ENCODE measurements at regions not wholly inside any gene's neighbourhood (a gene's known extent, or its start where the extent isn't known, plus 50 kb on each side); places are given as distances from the start of the nearest gene placed in this dataset.
A peak's percentile ranks its signal among the peaks of the same experiment; 100 is the strongest.

GRCh38 chr11:25924586-25924985 lies 407.3 kb upstream of the ANO3 start:
- H3K4me1 ChIP-seq (ENCODE audit: control insufficient read depth in 1 of 2, insufficient read depth in 2 of 2, low read length in 2 of 2), result no peaks in the 10 kb centered on the region
- ATAC-seq (ENCODE audit: low FRiP score) (no peak), DNase-seq (no peak)
- H3K27ac ChIP-seq (ENCODE audit: low read depth in 1 of 2, low read length in 2 of 2), result no peak overlapping the region
- WGBS, 2 donors, result 84 to 87% methylated on average over 4 of the region's 4 CpGs
- no peaks in the 10 kb centered on the region for H3K27me3 ChIP-seq (ENCODE audit: control insufficient read depth in 1 of 2, insufficient read depth in 2 of 2, low read length in 1 of 2)
- intact Hi-C loops (cut with DNase I), result no loop called here
- no peak overlapping the region for H3K4me3 ChIP-seq (ENCODE audit: low read length in 2 of 2)
- H3K36me3 ChIP-seq (ENCODE audit: control insufficient read depth in 1 of 2, insufficient read depth in 2 of 2, low read length in 1 of 2), result no peaks in the 10 kb centered on the region
- H3K9me3 ChIP-seq (ENCODE audit: control insufficient read depth, low read length), result no peaks in the 10 kb centered on the region

GRCh38 chr11:25925359-25925758 lies 406.6 kb upstream of the ANO3 start:
- intact Hi-C loops (cut with DNase I), result no loop called here
- DNase-seq (no peak), ATAC-seq (ENCODE audit: low FRiP score) (no peak)
- no peak overlapping the region for H3K4me3 ChIP-seq (ENCODE audit: low read length in 2 of 2)
- no peaks in the 10 kb centered on the region for H3K9me3 ChIP-seq (ENCODE audit: control insufficient read depth, low read length)
- H3K36me3 ChIP-seq (ENCODE audit: control insufficient read depth in 1 of 2, insufficient read depth in 2 of 2, low read length in 1 of 2), result no peaks in the 10 kb centered on the region
- H3K4me1 ChIP-seq (ENCODE audit: control insufficient read depth in 1 of 2, insufficient read depth in 2 of 2, low read length in 2 of 2), result no peaks in the 10 kb centered on the region
- H3K27me3 ChIP-seq (ENCODE audit: control insufficient read depth in 1 of 2, insufficient read depth in 2 of 2, low read length in 1 of 2), result no peaks in the 10 kb centered on the region
- H3K27ac ChIP-seq (ENCODE audit: low read depth in 1 of 2, low read length in 2 of 2), result no peak overlapping the region
- 94 to 99% methylated on average over 2 of the region's 2 CpGs for WGBS, 2 donors

- intact Hi-C loops (cut with DNase I), result no loop called here
- no peaks in the 10 kb centered on the region for H3K36me3 ChIP-seq (ENCODE audit: control insufficient read depth in 1 of 2, insufficient read depth in 2 of 2, low read length in 1 of 2)
- no peaks in the 10 kb centered on the region for H3K27me3 ChIP-seq (ENCODE audit: control insufficient read depth in 1 of 2, insufficient read depth in 2 of 2, low read length in 1 of 2)
- ATAC-seq (ENCODE audit: low FRiP score) (no peak), DNase-seq (no peak)
- no peaks in the 10 kb centered on the region for H3K4me1 ChIP-seq (ENCODE audit: control insufficient read depth in 1 of 2, insufficient read depth in 2 of 2, low read length in 2 of 2)
- H3K9me3 ChIP-seq (ENCODE audit: control insufficient read depth, low read length), result no peaks in the 10 kb centered on the region
- WGBS, 2 donors, result 29 to 33% methylated on average over 3 of the region's 3 CpGs
- H3K4me3 ChIP-seq (ENCODE audit: low read length in 2 of 2), result no peak overlapping the region
- H3K27ac ChIP-seq (ENCODE audit: low read depth in 1 of 2, low read length in 2 of 2), result no peak overlapping the region
Measured at GRCh38 chr11:25927411-25927953, 404.4 kb upstream of the ANO3 start.

GRCh38 chr11:25928076-25928475 lies 403.9 kb upstream of the ANO3 start:
- whole genome bisulfite sequencing, 2 donors, result 25 to 35% methylated on average over 2 of the region's 2 CpGs
- intact Hi-C loops (cut with DNase I), result no loop called here
- H3K27ac ChIP-seq (ENCODE audit: low read depth in 1 of 2, low read length in 2 of 2), result no peak overlapping the region
- ATAC-seq (ENCODE audit: low FRiP score) (no peak), DNase-seq (no peak)
- no peaks in the 10 kb centered on the region for H3K9me3 ChIP-seq (ENCODE audit: control insufficient read depth, low read length)
- H3K4me3 ChIP-seq (ENCODE audit: low read length in 2 of 2), result no peak overlapping the region
- no peaks in the 10 kb centered on the region for H3K36me3 ChIP-seq (ENCODE audit: control insufficient read depth in 1 of 2, insufficient read depth in 2 of 2, low read length in 1 of 2)
- no peaks in the 10 kb centered on the region for H3K4me1 ChIP-seq (ENCODE audit: control insufficient read depth in 1 of 2, insufficient read depth in 2 of 2, low read length in 2 of 2)
- H3K27me3 ChIP-seq (ENCODE audit: control insufficient read depth in 1 of 2, insufficient read depth in 2 of 2, low read length in 1 of 2), result no peaks in the 10 kb centered on the region

GRCh38 chr11:25938952-25939351 lies 393.0 kb upstream of the ANO3 start:
- Histone ChIP-seq H3K27ac (ENCODE audit: low read depth in 1 of 2, low read length in 2 of 2) (no peak overlapping the region), H3K36me3 (ENCODE audit: control insufficient read depth in 1 of 2, insufficient read depth in 2 of 2, low read length in 1 of 2) (no peaks in the 10 kb centered on the region), H3K9me3 (ENCODE audit: control insufficient read depth, low read length) (no peaks in the 10 kb centered on the region), H3K4me1 (ENCODE audit: control insufficient read depth in 1 of 2, insufficient read depth in 2 of 2, low read length in 2 of 2) (no peaks in the 10 kb centered on the region), H3K27me3 (ENCODE audit: control insufficient read depth in 1 of 2, insufficient read depth in 2 of 2, low read length in 1 of 2) (no peaks in the 10 kb centered on the region), H3K4me3 (ENCODE audit: low read length in 2 of 2) (no peak overlapping the region)
- WGBS, 2 donors, result 20 to 40% methylated on average over 1 of the region's 1 CpG
- intact Hi-C loops (cut with DNase I), result no loop called here
- no peak for ATAC-seq (ENCODE audit: low FRiP score)
- no peak for DNase-seq

- intact Hi-C loops (cut with DNase I), result no loop called here
- no peak overlapping the region for H3K27ac ChIP-seq (ENCODE audit: low read depth in 1 of 2, low read length in 2 of 2)
- H3K4me1 ChIP-seq (ENCODE audit: control insufficient read depth in 1 of 2, insufficient read depth in 2 of 2, low read length in 2 of 2), result no peaks in the 10 kb centered on the region
- no peak overlapping the region for H3K4me3 ChIP-seq (ENCODE audit: low read length in 2 of 2)
- DNase-seq, result no peak
- H3K36me3 ChIP-seq (ENCODE audit: control insufficient read depth in 1 of 2, insufficient read depth in 2 of 2, low read length in 1 of 2), result no peaks in the 10 kb centered on the region
- no peaks in the 10 kb centered on the region for H3K9me3 ChIP-seq (ENCODE audit: control insufficient read depth, low read length)
- ATAC-seq (ENCODE audit: low FRiP score), result no peak
- no peaks in the 10 kb centered on the region for H3K27me3 ChIP-seq (ENCODE audit: control insufficient read depth in 1 of 2, insufficient read depth in 2 of 2, low read length in 1 of 2)
- 22 to 47% methylated on average over 2 of the region's 2 CpGs for WGBS, 2 donors
Measured at GRCh38 chr11:25939691-25940090, 392.2 kb upstream of the ANO3 start.

- Histone ChIP-seq H3K27me3 (ENCODE audit: control insufficient read depth in 1 of 2, insufficient read depth in 2 of 2, low read length in 1 of 2) (no peaks in the 10 kb centered on the region), H3K27ac (ENCODE audit: low read depth in 1 of 2, low read length in 2 of 2) (no peak overlapping the region), H3K36me3 (ENCODE audit: control insufficient read depth in 1 of 2, insufficient read depth in 2 of 2, low read length in 1 of 2) (no peaks in the 10 kb centered on the region), H3K4me1 (ENCODE audit: control insufficient read depth in 1 of 2, insufficient read depth in 2 of 2, low read length in 2 of 2) (no peaks in the 10 kb centered on the region), H3K9me3 (ENCODE audit: control insufficient read depth, low read length) (no peaks in the 10 kb centered on the region), H3K4me3 (ENCODE audit: low read length in 2 of 2) (no peak overlapping the region)
- WGBS, 2 donors, result 45 to 47% methylated on average over 1 of the region's 1 CpG
- intact Hi-C loops (cut with DNase I), result no loop called here
- ATAC-seq (ENCODE audit: low FRiP score) (no peak), DNase-seq (no peak)
Measured at GRCh38 chr11:25941353-25941752, 390.6 kb upstream of the ANO3 start.

- H3K9me3 ChIP-seq (ENCODE audit: control insufficient read depth, low read length), result no peaks in the 10 kb centered on the region
- DNase-seq (no peak), ATAC-seq (ENCODE audit: low FRiP score) (no peak)
- intact Hi-C loops (cut with DNase I), result no loop called here
- WGBS, 2 donors, result 79 to 80% methylated on average over 6 of the region's 6 CpGs
- no peaks in the 10 kb centered on the region for H3K4me1 ChIP-seq (ENCODE audit: control insufficient read depth in 1 of 2, insufficient read depth in 2 of 2, low read length in 2 of 2)
- no peaks in the 10 kb centered on the region for H3K27me3 ChIP-seq (ENCODE audit: control insufficient read depth in 1 of 2, insufficient read depth in 2 of 2, low read length in 1 of 2)
- no peaks in the 10 kb centered on the region for H3K36me3 ChIP-seq (ENCODE audit: control insufficient read depth in 1 of 2, insufficient read depth in 2 of 2, low read length in 1 of 2)
- H3K27ac ChIP-seq (ENCODE audit: low read depth in 1 of 2, low read length in 2 of 2), result no peak overlapping the region
- no peak overlapping the region for H3K4me3 ChIP-seq (ENCODE audit: low read length in 2 of 2)
Measured at GRCh38 chr11:25943031-25943430, 388.9 kb upstream of the ANO3 start.

GRCh38 chr11:25943777-25944661 lies 387.9 kb upstream of the ANO3 start:
- H3K36me3 ChIP-seq (ENCODE audit: control insufficient read depth in 1 of 2, insufficient read depth in 2 of 2, low read length in 1 of 2), result no peaks in the 10 kb centered on the region
- no peaks in the 10 kb centered on the region for H3K4me1 ChIP-seq (ENCODE audit: control insufficient read depth in 1 of 2, insufficient read depth in 2 of 2, low read length in 2 of 2)
- H3K4me3 ChIP-seq (ENCODE audit: low read length in 2 of 2), result no peak overlapping the region
- no peaks in the 10 kb centered on the region for H3K27me3 ChIP-seq (ENCODE audit: control insufficient read depth in 1 of 2, insufficient read depth in 2 of 2, low read length in 1 of 2)
- DNase-seq, result no peak
- 90 to 94% methylated on average over 17 of the region's 17 CpGs for WGBS, 2 donors
- H3K27ac ChIP-seq (ENCODE audit: low read depth in 1 of 2, low read length in 2 of 2), result no peak overlapping the region
- intact Hi-C loops (cut with DNase I), result no loop called here
- H3K9me3 ChIP-seq (ENCODE audit: control insufficient read depth, low read length), result no peaks in the 10 kb centered on the region
- peak; percentile 15 for ATAC-seq (ENCODE audit: low FRiP score)
